C4-2B (cell line): ENCODE measurements at regions not wholly inside any gene's neighbourhood (a gene's known extent, or its start where the extent isn't known, plus 50 kb on each side); places are given as distances from the start of the nearest gene placed in this dataset.

Experiments
- H3K27ac ChIP-seq: fragments of 450-650 bp; 2 replicates; pipeline ENCODE4 v1.5.1; 2017
- CTCF ChIP-seq: fragments of 450-650 bp; conservative IDR thresholded peaks from 2 replicates; pipeline ENCODE4 v1.5.1; 2017; ENCODE audit warnings: mild to moderate bottlenecking
- ZFX ChIP-seq: fragments of 450-650 bp; IDR thresholded peaks from 2 replicates; pipeline ENCODE4 v1.6.1; 2017

- TF ChIP-seq ZFX (no peak), CTCF (no peak)
- no peak overlapping the region for H3K27ac ChIP-seq
Observed at GRCh38 chr12:16893426-16893825, 287.5 kb upstream of the LMO3 start.

- no peak overlapping the region for H3K27ac ChIP-seq
- no peak for TF ChIP-seq ZFX
- no peak for TF ChIP-seq CTCF
Observed at GRCh38 chr12:16891673-16892072, 285.7 kb upstream of the LMO3 start.

GRCh38 chr12:16884819-16885218, 278.9 kb upstream of the LMO3 start:
- no peak overlapping the region for H3K27ac ChIP-seq
- TF ChIP-seq ZFX = no peak
- no peak for TF ChIP-seq CTCF

- TF ChIP-seq CTCF (no peak), ZFX (no peak)
- no peak overlapping the region for H3K27ac ChIP-seq
Observed at GRCh38 chr12:16884056-16884455, 278.1 kb upstream of the LMO3 start.

- TF ChIP-seq CTCF = no peak
- TF ChIP-seq ZFX = no peak
- H3K27ac ChIP-seq = no peak overlapping the region
Observed at GRCh38 chr12:16881986-16882570, 276.1 kb upstream of the LMO3 start.

- no peak overlapping the region for H3K27ac ChIP-seq
- TF ChIP-seq ZFX = no peak
- no peak for TF ChIP-seq CTCF
Observed at GRCh38 chr12:16880864-16881285, 274.9 kb upstream of the LMO3 start.

GRCh38 chr12:16870845-16871244, 264.9 kb upstream of the LMO3 start:
- no peak overlapping the region for H3K27ac ChIP-seq
- TF ChIP-seq ZFX (no peak), CTCF (no peak)
